WTC11 (cell line): ENCODE measurements at regions not wholly inside any gene's neighbourhood (a gene's known extent, or its start where the extent isn't known, plus 50 kb on each side); places are given as distances from the start of the nearest gene placed in this dataset.

ENCODE experiments used
- ATAC-seq: fragments of 200-7000 bp; cut with Tn5 transposase; 2 replicates; pipeline ENCODE4 v1.10.0; 2021; ENCODE audit warnings: mild to moderate bottlenecking, moderate library complexity
- CTCF ChIA-PET: fragments of 300-600 bp; sonication (Branson Sonifier 250); formaldehyde crosslinking; loops from one replicate; lab custom pipeline; 2021; ENCODE audit warnings: antibody characterized with exemption; lab: Charles Lee
- POLR2A ChIA-PET: fragments of 350-600 bp; sonication (Branson Sonifier 250); formaldehyde crosslinking; loops from one replicate; lab custom pipeline; 2021; ENCODE audit warnings: antibody characterized with exemption; lab: Charles Lee
- DNase-seq: peaks from one replicate; pipeline ENCODE4 v3.0.0; 2021; ENCODE audit warnings: low spot score
- H3K27ac Mint-ChIP-seq: 2 replicates; pipeline ENCODE4 v1.8.0; 2021; ENCODE audit warnings: mixed read lengths
- H3K27me3 Mint-ChIP-seq: 2 replicates; pipeline ENCODE4 v1.8.0; 2021; ENCODE audit warnings: low read depth, mild to moderate bottlenecking, moderate library complexity, mixed read lengths
- H3K36me3 Mint-ChIP-seq: 2 replicates; pipeline ENCODE4 v1.8.0; 2021; ENCODE audit warnings: mixed read lengths
- H3K4me1 Mint-ChIP-seq: 2 replicates; pipeline ENCODE4 v1.8.0; 2022; ENCODE audit warnings: mixed read lengths
- H3K4me3 Mint-ChIP-seq: 2 replicates; pipeline ENCODE4 v1.8.0; 2021; ENCODE audit warnings: mild to moderate bottlenecking, moderate library complexity, mixed read lengths
- H3K9me3 Mint-ChIP-seq: 2 replicates; pipeline ENCODE4 v1.8.0; 2021; ENCODE audit warnings: mixed read lengths
- AR ChIP-seq: fragments of 250-450 bp; sonication (Bioruptor Pico); IDR thresholded peaks from 2 replicates; pipeline ENCODE4 v1.9.0; 2021; ENCODE audit warnings: mild to moderate bottlenecking
- ATF2 ChIP-seq: sonication (generic); formaldehyde crosslinking; IDR thresholded peaks from 2 replicates; pipeline ENCODE4 v1.8.1; 2022; ENCODE audit warnings: low read depth, missing genetic modification reagents, borderline replicate concordance
- CBFB ChIP-seq: sonication (generic); formaldehyde crosslinking; IDR thresholded peaks from 2 replicates; pipeline ENCODE4 v1.8.1; 2022; ENCODE audit warnings: mild to moderate bottlenecking, low read depth, missing genetic modification reagents
- CREB1 ChIP-seq: sonication (generic); formaldehyde crosslinking; IDR thresholded peaks from 2 replicates; pipeline ENCODE4 v1.8.0; 2023; ENCODE audit warnings: mild to moderate bottlenecking, missing genetic modification reagents
- IRF1 ChIP-seq: sonication (generic); formaldehyde crosslinking; IDR thresholded peaks from 2 replicates; pipeline ENCODE4 v1.8.0; 2023; ENCODE audit warnings: missing genetic modification reagents
- MAX ChIP-seq: sonication (generic); formaldehyde crosslinking; IDR thresholded peaks from 2 replicates; pipeline ENCODE4 v1.8.0; 2022; ENCODE audit warnings: mild to moderate bottlenecking, missing genetic modification reagents
- MXD4 ChIP-seq: fragments of 250-450 bp; sonication (Bioruptor Pico); IDR thresholded peaks from 2 replicates; pipeline ENCODE4 v1.8.0; 2021; ENCODE audit warnings: mild to moderate bottlenecking, moderate library complexity, borderline replicate concordance
- NFE2L1 ChIP-seq: sonication (generic); formaldehyde crosslinking; IDR thresholded peaks from 2 replicates; pipeline ENCODE4 v1.8.1; 2023; ENCODE audit warnings: missing genetic modification reagents
- NFYB ChIP-seq: sonication (generic); formaldehyde crosslinking; conservative IDR thresholded peaks from 2 replicates; pipeline ENCODE4 v1.8.0; 2022; ENCODE audit warnings: low read depth, missing genetic modification reagents
- NR2C2 ChIP-seq: sonication (generic); formaldehyde crosslinking; IDR thresholded peaks from 2 replicates; pipeline ENCODE4 v1.8.0; 2022; ENCODE audit warnings: mild to moderate bottlenecking, missing genetic modification reagents
- PRDM15 ChIP-seq: sonication (generic); formaldehyde crosslinking; IDR thresholded peaks from 2 replicates; pipeline ENCODE4 v1.8.0; 2022; ENCODE audit warnings: missing genetic modification reagents
- PREB ChIP-seq: sonication (generic); formaldehyde crosslinking; IDR thresholded peaks from 2 replicates; pipeline ENCODE4 v1.8.1; 2022; ENCODE audit warnings: mild to moderate bottlenecking, missing genetic modification reagents, moderate library complexity, borderline replicate concordance
- PRRX2 ChIP-seq: fragments of 250-450 bp; sonication (Bioruptor Pico); IDR thresholded peaks from 2 replicates; pipeline ENCODE4 v1.8.0; 2021; ENCODE audit warnings: mild to moderate bottlenecking
- SMAD3 ChIP-seq: sonication (generic); formaldehyde crosslinking; IDR thresholded peaks from 2 replicates; pipeline ENCODE4 v1.8.0; 2022; ENCODE audit warnings: missing genetic modification reagents, mild to moderate bottlenecking, borderline replicate concordance
- TCF7 ChIP-seq: sonication (generic); formaldehyde crosslinking; IDR thresholded peaks from 2 replicates; pipeline ENCODE4 v1.8.0; 2022; ENCODE audit warnings: mild to moderate bottlenecking, low read depth, missing genetic modification reagents, moderate library complexity
- TEAD1 ChIP-seq: sonication (generic); formaldehyde crosslinking; IDR thresholded peaks from 2 replicates; pipeline ENCODE4 v1.8.0; 2022; ENCODE audit warnings: mild to moderate bottlenecking, missing genetic modification reagents
- USF1 ChIP-seq: sonication (generic); formaldehyde crosslinking; IDR thresholded peaks from 2 replicates; pipeline ENCODE4 v1.8.0; 2022; ENCODE audit warnings: mild to moderate bottlenecking, missing genetic modification reagents
- ZNF138 ChIP-seq: sonication (generic); formaldehyde crosslinking; conservative IDR thresholded peaks from 2 replicates; pipeline ENCODE4 v1.8.1; 2022; ENCODE audit warnings: mild to moderate bottlenecking, moderate library complexity, missing genetic modification reagents
- ZNF317 ChIP-seq: sonication (generic); formaldehyde crosslinking; IDR thresholded peaks from 2 replicates; pipeline ENCODE4 v1.8.1; 2023; ENCODE audit warnings: low read depth, mild to moderate bottlenecking, moderate library complexity, missing genetic modification reagents, borderline replicate concordance
- ZNF396 ChIP-seq: fragments of 250-450 bp; sonication (Bioruptor Pico); IDR thresholded peaks from 2 replicates; pipeline ENCODE4 v1.8.0; 2021; ENCODE audit warnings: mild to moderate bottlenecking, moderate library complexity, borderline replicate concordance
- ZNF512 ChIP-seq: sonication (generic); formaldehyde crosslinking; IDR thresholded peaks from 2 replicates; pipeline ENCODE4 v1.8.1; 2022; ENCODE audit warnings: missing genetic modification reagents, borderline replicate concordance

- TF ChIP-seq USF1 (CRISPR knock-in tag), result no peak
- TF ChIP-seq TEAD1 (CRISPR knock-in tag), result no peak
- TF ChIP-seq PRRX2, result no peak
- TF ChIP-seq CBFB (CRISPR knock-in tag), result no peak
- no peak for TF ChIP-seq NFYB (CRISPR knock-in tag)
- TF ChIP-seq AR, result no peak
- TF ChIP-seq, all 79 proteins: peak for 0
- ATAC-seq (peak; percentile 89), DNase-seq (no peak)
- H3K27ac Mint-ChIP-seq, result no peak overlapping the region
- POLR2A ChIA-PET, result no interaction called here
- H3K4me1 Mint-ChIP-seq, result peaks cover 29% of the 10 kb centered on the region
- H3K9me3 Mint-ChIP-seq, result peaks cover 22% of the 10 kb centered on the region
- H3K27me3 Mint-ChIP-seq, result no peaks in the 10 kb centered on the region
- H3K4me3 Mint-ChIP-seq, result no peak overlapping the region
- CTCF ChIA-PET, result interaction anchor here (0.6 kb wide), 1 partner anchor 22 kb away, joined by 3 read pairs; no protein-coding TSS in a partner anchor
- peaks cover 5% of the 10 kb centered on the region for H3K36me3 Mint-ChIP-seq
These were observed 508.6 kb downstream of the RWDD3 start for GRCh38 chr1:95742591-95743089.

GRCh38 chr1:95744731-95745130 is 510.7 kb downstream of the RWDD3 start:
- ChIA-PET CTCF (no interaction called here), POLR2A (no interaction called here)
- no peak for ATAC-seq
- no peaks in the 10 kb centered on the region for H3K27me3 Mint-ChIP-seq
- no peaks in the 10 kb centered on the region for H3K36me3 Mint-ChIP-seq
- no peak overlapping the region for H3K4me3 Mint-ChIP-seq
- H3K27ac Mint-ChIP-seq, result no peak overlapping the region
- peaks cover 11% of the 10 kb centered on the region; the same call in 1 of the 2 replicates for H3K9me3 Mint-ChIP-seq
- peaks cover 32% of the 10 kb centered on the region for H3K4me1 Mint-ChIP-seq
- no peak for DNase-seq
- TF ChIP-seq ZNF396 (CRISPR knock-in tag) (no peak), PREB (no peak), SMAD3 (no peak), MAX (CRISPR knock-in tag) (no peak), ZNF317 (CRISPR knock-in tag) (no peak), ZNF138 (no peak), CREB1 (CRISPR knock-in tag) (no peak), PRDM15 (CRISPR knock-in tag) (no peak), NFE2L1 (CRISPR knock-in tag) (no peak), TCF7 (CRISPR knock-in tag) (no peak), ATF2 (CRISPR knock-in tag) (no peak), NR2C2 (no peak), MXD4 (CRISPR knock-in tag) (no peak), ZNF512 (CRISPR knock-in tag) (no peak), IRF1 (CRISPR knock-in tag) (no peak)
